HG03045 (cell line): ENCODE measurements at regions not wholly inside any gene's neighbourhood (a gene's known extent, or its start where the extent isn't known, plus 50 kb on each side); places are given as distances from the start of the nearest gene placed in this dataset.

ENCODE experiments used
- ATAC-seq: cut with Tn5 transposase; IDR thresholded peaks from one replicate; pipeline ENCODE4 v1.9.1; 2021; ENCODE audit warnings: mild to moderate bottlenecking, moderate library complexity; ENCODE audit not compliant: unreplicated experiment

DNA sequence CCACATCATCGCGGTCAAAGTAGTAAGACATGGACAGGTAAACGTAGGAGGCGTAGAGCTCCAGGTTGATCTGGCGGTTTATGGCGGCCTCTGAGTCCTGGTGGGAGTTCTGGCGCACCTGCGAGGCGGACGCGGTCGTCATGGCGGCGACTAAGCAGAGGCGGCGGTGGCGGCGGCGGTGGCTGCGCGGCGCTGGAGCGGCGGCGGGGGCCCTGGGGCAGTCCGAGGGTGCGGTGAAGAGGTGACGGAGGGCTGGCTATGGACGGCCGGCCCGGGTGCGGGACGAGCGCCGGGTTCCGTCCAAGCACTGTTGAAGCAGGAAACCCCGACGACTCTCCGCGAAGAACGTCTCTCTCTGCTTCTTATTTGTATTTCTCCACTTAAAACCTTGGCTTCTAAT, 484.3 kb upstream of the SGCG start:
- ATAC-seq: no peak

DNA sequence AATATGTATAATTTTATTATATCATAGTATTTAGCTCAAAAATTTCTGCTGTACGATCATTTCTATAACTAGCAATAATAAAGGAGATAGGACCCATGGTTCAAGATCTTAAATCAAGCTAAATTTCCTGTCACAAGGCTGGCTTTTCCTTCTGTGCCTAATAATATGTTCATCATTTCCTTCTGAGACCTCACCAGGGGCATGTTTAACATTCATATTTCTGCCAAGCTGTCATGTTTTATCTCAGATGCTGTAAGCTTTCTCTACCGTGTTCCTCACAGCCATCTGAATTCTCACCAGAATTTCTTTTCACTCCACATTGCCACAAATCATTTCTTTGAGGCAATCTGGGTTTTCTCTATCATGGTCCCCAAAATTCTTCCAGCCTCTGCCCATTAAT, 482.3 kb upstream of the SGCG start:
- ATAC-seq: no peak

DNA sequence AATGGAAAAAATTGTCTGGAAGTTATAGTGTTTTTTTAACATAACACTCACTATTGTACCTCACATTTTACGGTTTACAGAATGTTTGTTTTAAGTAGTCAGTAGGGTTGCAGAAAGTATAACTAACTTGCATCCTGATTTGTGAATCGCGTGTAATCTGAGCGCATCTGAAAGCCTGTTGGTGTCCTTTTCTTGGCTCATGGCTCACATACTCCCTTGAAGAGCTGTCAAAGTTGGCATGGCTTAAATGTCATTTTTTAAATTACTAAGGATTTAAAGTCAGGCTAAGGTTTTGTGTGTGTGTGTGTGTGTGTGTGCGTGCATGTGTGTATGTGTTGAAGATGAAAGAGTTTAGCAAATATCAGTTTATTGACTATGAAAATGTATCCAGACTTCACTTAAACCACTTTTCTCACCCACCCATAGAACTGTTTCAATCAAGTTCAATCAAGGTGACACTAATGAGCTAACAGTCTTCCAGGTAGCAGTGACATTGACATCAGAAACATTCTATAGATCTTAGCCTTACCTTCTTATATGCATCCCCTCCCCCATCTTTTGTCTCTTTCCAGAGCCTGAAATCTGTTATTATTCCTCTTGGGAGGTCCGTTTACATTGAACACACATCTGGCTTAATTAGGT, 480.4 kb upstream of the SGCG start:
- no peak for ATAC-seq

DNA sequence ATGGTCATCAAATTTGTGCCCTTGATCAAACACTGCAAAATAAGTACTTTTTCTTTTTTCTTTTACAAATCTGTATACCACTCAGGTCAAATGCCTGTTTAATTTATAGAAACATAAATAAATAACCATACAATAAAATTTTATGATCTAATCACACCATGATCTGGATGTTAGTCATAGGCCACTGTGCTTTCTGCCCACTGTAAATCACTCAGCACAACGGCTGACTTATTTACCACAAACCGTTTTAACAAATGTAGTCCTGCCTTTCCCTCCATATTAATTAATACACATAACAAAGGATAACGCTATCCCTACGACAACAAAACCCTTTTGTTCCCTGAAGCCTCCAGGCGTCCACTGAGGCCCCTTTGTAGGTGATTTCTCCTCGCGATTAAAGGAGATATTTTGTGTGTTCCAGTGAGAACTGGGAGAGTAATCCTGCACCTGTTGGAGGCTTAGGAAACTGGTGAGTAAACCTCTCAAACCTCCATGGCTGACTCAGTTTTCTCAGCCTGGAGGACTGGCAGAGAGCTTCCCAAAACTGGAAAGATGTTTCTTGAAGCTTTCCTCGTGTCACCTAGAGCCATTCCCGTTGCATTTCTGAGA, 477.1 kb upstream of the SGCG start:
- no peak for ATAC-seq

GRCh38 chr13:22707946-22708345, 472.8 kb upstream of the SGCG start:
- no peak for ATAC-seq

GRCh38 chr13:22717036-22717435, 463.7 kb upstream of the SGCG start:
- ATAC-seq: no peak

GRCh38 chr13:22726726-22727125, 454.1 kb upstream of the SGCG start:
- no peak for ATAC-seq

- no peak for ATAC-seq
Observed at GRCh38 chr13:22735011-22735995, 445.5 kb upstream of the SGCG start.

GRCh38 chr13:22736084-22736767, 444.6 kb upstream of the SGCG start:
- ATAC-seq: no peak

- no peak for ATAC-seq
Observed at GRCh38 chr13:22736768-22737092, 444.0 kb upstream of the SGCG start.

DNA sequence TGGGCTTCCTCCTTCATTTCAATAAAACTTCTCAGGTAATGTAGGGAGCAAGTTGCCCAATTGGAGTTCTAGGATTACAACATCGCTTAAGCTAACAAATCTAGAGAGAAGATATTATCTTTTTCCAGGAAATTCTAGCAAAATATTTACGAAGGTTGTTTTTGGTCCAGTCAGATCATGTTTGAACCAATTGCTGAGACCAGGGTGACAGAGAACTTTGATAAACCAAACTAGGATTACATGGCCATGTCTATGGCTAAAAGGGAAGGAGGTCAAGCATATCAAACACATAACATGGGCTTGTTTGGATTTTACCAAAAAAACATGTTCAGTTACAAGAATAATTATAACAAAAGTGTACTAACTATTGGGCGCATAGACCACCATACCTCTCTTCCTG, 442.4 kb upstream of the SGCG start:
- no peak for ATAC-seq

- no peak for ATAC-seq
Observed at GRCh38 chr13:22740264-22740663, 440.5 kb upstream of the SGCG start.

- ATAC-seq: no peak
Observed at GRCh38 chr13:22744688-22745452, 435.9 kb upstream of the SGCG start.

- no peak for ATAC-seq
Observed at GRCh38 chr13:22748866-22749577, 431.8 kb upstream of the SGCG start.

DNA sequence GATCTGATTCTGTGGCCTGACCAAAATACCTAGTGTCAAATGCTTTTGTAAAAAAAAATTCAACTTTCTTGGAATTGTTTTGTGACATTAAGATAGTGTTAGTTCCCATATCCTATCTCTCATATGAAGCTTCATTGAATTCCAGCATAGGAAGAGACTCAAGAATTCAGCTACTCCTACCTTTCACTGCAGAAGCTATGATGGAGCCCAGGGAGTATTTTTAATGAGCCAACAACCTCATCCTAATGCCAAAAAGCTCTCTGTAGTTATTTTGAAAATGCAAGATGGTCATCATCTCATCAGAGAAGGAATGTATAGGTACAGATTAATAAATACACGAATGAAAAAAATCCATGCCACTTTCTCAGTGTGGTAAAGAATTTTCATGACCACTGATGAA, 431.2 kb upstream of the SGCG start:
- no peak for ATAC-seq

- no peak for ATAC-seq
Observed at GRCh38 chr13:22757530-22758120, 423.2 kb upstream of the SGCG start.

DNA sequence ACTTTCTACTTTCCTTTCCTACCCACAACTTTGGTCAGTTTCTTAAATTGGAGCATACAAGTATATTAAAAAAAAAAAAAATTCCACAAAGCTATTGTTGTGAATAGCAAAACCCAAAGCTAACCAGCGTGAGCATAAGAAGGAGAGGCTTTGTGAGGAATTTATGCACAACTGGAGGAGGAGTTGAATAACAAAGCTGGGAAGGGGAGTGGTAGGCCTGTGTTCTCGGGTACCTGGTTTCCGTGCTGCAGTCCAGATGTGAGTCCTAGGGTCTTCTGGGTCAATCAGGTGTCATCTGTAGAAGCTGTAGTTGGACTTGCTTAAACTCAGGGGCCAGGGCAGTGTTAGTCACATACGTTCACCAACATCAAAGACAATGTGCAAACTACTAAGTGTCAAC, 422.5 kb upstream of the SGCG start:
- ATAC-seq: no peak

- no peak for ATAC-seq
Observed at GRCh38 chr13:22761709-22762108, 419.1 kb upstream of the SGCG start.

DNA sequence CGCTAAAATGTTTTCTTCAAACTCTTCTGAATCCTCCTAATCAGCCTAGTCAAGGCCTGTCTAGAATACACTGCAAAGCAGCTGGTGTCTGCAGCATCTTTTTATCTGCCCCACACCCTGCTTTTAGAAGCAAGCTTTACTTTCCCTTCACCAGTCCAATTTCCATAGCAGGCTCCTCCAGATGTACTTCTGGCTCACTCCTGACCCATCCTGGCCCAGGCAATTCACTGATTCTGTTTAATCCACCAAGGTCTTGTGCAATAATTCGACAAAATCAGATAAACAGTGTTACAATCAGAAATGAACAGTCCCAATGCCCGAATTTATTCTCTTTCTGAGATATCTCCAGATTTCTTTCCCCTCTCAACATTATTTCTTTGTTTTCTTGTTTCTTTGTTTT, 415.2 kb upstream of the SGCG start:
- ATAC-seq: no peak

DNA sequence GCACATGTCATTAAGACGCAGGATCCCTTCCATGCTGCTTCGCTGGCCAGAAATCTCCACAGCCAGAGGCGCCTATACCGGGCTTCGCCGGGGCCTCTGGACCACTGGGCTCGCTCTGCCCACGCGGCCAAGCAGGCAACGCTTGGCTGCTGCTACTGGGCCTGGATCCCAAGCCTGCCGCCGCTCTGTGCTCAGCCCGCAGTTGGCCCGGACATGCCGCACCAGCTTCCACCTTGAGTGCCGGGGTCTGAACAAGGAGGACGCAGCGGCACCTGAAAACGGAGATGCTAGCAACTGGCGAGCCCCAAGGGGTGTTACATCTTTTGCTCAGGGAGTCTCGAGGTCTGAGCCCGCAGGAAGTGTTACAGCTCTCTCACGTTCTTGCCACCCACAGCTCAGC, 409.9 kb upstream of the SGCG start:
- no peak for ATAC-seq
